Brain microvascular endothelial cell (primary cell): ENCODE measurements at regions not wholly inside any gene's neighbourhood (a gene's known extent, or its start where the extent isn't known, plus 50 kb on each side); places are given as distances from the start of the nearest gene placed in this dataset.

Experiments used
- DNase-seq: peaks from one replicate; pipeline ENCODE4 v3.0.0-alpha.2; 2020
- H3K27ac ChIP-seq: fragments of 250-450 bp; sonication (Bioruptor Pico); 2 replicates; pipeline ENCODE4 v1.5.1; 2020; ENCODE audit warnings: mild to moderate bottlenecking, moderate library complexity
- H3K27me3 ChIP-seq: fragments of 250-450 bp; sonication (Bioruptor Pico); replicated peaks from 2 replicates; pipeline ENCODE4 v1.5.1; 2020; ENCODE audit warnings: mild to moderate bottlenecking
- H3K36me3 ChIP-seq: fragments of 250-450 bp; sonication (Bioruptor Pico); replicated peaks from 2 replicates; pipeline ENCODE4 v1.5.1; 2020; ENCODE audit warnings: mild to moderate bottlenecking
- H3K4me3 ChIP-seq: 2 replicates; pipeline ENCODE4 v1.5.1; 2011; ENCODE audit warnings: low read depth, mild to moderate bottlenecking, control low read depth, low read length, moderate library complexity
- CTCF ChIP-seq: IDR thresholded peaks from 2 replicates; pipeline ENCODE4 v1.5.1; 2011; ENCODE audit warnings: low read depth, mild to moderate bottlenecking, moderate library complexity, low read length, control low read depth, inconsistent platforms; ENCODE audit errors: missing control alignments
- in situ Hi-C: cut with HindIII; loops from 2 replicates; pipeline ENCODE4 v1.10.0; 2017; ENCODE audit warnings: low sequenced_read_pairs, low pct_ligation_motif_present

GRCh38 chr12:92073094-92073493 lies 72.6 kb downstream of the BTG1 start:
- H3K27me3 ChIP-seq = no peaks in the 10 kb centered on the region
- in situ Hi-C loops = no loop called here
- no peak overlapping the region for H3K4me3 ChIP-seq

GRCh38 chr12:92072112-92072511 lies 73.5 kb downstream of the BTG1 start:
- Histone ChIP-seq H3K36me3 (no peaks in the 10 kb centered on the region), H3K27ac (no peak overlapping the region), H3K27me3 (no peaks in the 10 kb centered on the region), H3K4me3 (no peak overlapping the region)
- DNase-seq = no peak
- in situ Hi-C loops = no loop called here
- TF ChIP-seq CTCF = no peak

More at GRCh38 chr12:92073094-92073493, 72.6 kb downstream of the BTG1 start:
- Histone ChIP-seq H3K27ac (no peak overlapping the region), H3K36me3 (no peaks in the 10 kb centered on the region)
- no peak for TF ChIP-seq CTCF
- DNase-seq = no peak

- Histone ChIP-seq H3K4me3 (no peak overlapping the region), H3K36me3 (no peaks in the 10 kb centered on the region), H3K27me3 (no peaks in the 10 kb centered on the region), H3K27ac (no peak overlapping the region)
- TF ChIP-seq CTCF = no peak
- in situ Hi-C loops = no loop called here
- DNase-seq = no peak
Observed at GRCh38 chr12:92070864-92071445, 74.7 kb downstream of the BTG1 start.

- no peaks in the 10 kb centered on the region for H3K27me3 ChIP-seq
- no peak for TF ChIP-seq CTCF
- DNase-seq = no peak
- H3K36me3 ChIP-seq = no peaks in the 10 kb centered on the region
- no peak overlapping the region for H3K27ac ChIP-seq
- in situ Hi-C loops = no loop called here
- H3K4me3 ChIP-seq = no peak overlapping the region
Observed at GRCh38 chr12:92070054-92070863, 75.4 kb downstream of the BTG1 start.

GRCh38 chr12:92068459-92068858 lies 77.2 kb downstream of the BTG1 start:
- TF ChIP-seq CTCF = no peak
- in situ Hi-C loops = no loop called here
- no peak overlapping the region for H3K27ac ChIP-seq
- no peaks in the 10 kb centered on the region for H3K36me3 ChIP-seq
- no peak overlapping the region for H3K4me3 ChIP-seq
- no peaks in the 10 kb centered on the region for H3K27me3 ChIP-seq
- DNase-seq = no peak
